ENCODE measurements at regions not wholly inside any gene's neighbourhood (a gene's known extent, or its start where the extent isn't known, plus 50 kb on each side); places are given as distances from the start of the nearest gene placed in this dataset.

GRCh38 chr11:46210856-46211255, 66.6 kb upstream of the CREB3L1 start:
- TF ChIP-seq, protein P1, sequence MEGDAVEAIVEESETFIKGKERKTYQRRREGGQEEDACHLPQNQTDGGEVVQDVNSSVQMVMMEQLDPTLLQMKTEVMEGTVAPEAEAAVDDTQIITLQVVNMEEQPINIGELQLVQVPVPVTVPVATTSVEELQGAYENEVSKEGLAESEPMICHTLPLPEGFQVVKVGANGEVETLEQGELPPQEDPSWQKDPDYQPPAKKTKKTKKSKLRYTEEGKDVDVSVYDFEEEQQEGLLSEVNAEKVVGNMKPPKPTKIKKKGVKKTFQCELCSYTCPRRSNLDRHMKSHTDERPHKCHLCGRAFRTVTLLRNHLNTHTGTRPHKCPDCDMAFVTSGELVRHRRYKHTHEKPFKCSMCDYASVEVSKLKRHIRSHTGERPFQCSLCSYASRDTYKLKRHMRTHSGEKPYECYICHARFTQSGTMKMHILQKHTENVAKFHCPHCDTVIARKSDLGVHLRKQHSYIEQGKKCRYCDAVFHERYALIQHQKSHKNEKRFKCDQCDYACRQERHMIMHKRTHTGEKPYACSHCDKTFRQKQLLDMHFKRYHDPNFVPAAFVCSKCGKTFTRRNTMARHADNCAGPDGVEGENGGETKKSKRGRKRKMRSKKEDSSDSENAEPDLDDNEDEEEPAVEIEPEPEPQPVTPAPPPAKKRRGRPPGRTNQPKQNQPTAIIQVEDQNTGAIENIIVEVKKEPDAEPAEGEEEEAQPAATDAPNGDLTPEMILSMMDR (IDR thresholded peaks at IDR 0.05; ENCODE audit: insufficient read depth, low read depth, low read length) = no peak
- no peak for TF ChIP-seq EZH2 (IDR thresholded peaks at IDR 0.05; ENCODE audit: insufficient read depth, low read length)
